Neural cell (in vitro differentiated cells): ENCODE measurements at regions not wholly inside any gene's neighbourhood (a gene's known extent, or its start where the extent isn't known, plus 50 kb on each side); places are given as distances from the start of the nearest gene placed in this dataset.

ENCODE experiments used
- H2AFZ ChIP-seq: fragments of 200-600, 300-800 bp; sonication (generic), shearing (Covaris generic); 2 replicates; pipeline ENCODE4 v1.6.0; 2014; ENCODE audit warnings: low read depth, mild to moderate bottlenecking, antibody characterized with exemption, low read length, moderate library complexity
- H3F3A ChIP-seq: fragments of 200-600 bp; shearing (Covaris generic); 2 replicates; pipeline ENCODE4 v1.6.1; 2016; ENCODE audit warnings: mild to moderate bottlenecking, moderate library complexity, mixed read lengths, antibody characterized with exemption, low read length; ENCODE audit not compliant: insufficient read depth, poor library complexity, severe bottlenecking
- H3K27ac ChIP-seq: fragments of 200-600, 300-800 bp; sonication (generic), shearing (Covaris generic); 2 replicates; pipeline ENCODE4 v1.5.1; 2014; ENCODE audit warnings: mild to moderate bottlenecking, low read length, moderate library complexity
- H3K27me3 ChIP-seq: fragments of 300-800, 200-600 bp; sonication (generic), shearing (Covaris generic); 2 replicates; pipeline ENCODE4 v1.6.0; 2014; ENCODE audit warnings: mild to moderate bottlenecking, low read depth, low read length, moderate library complexity; ENCODE audit not compliant: insufficient read depth
- H3K36me3 ChIP-seq: fragments of 300-800, 200-600 bp; sonication (generic), shearing (Covaris generic); 2 replicates; pipeline ENCODE4 v1.5.1; 2014; ENCODE audit warnings: mild to moderate bottlenecking, antibody characterized with exemption, low read length, moderate library complexity; ENCODE audit not compliant: insufficient read depth
- H3K4me2 ChIP-seq: fragments of 300-800, 200-600 bp; sonication (generic), shearing (Covaris generic); 2 replicates; pipeline ENCODE4 v1.6.0; 2014; ENCODE audit warnings: mild to moderate bottlenecking, low read length
- H3K4me3 ChIP-seq: fragments of 300-800, 200-600 bp; sonication (generic), shearing (Covaris generic); 2 replicates; pipeline ENCODE4 v1.5.1; 2014; ENCODE audit warnings: mild to moderate bottlenecking, low read length, moderate library complexity
- H3K79me2 ChIP-seq: fragments of 200-600 bp; shearing (Covaris generic); replicated peaks from 2 replicates; pipeline ENCODE4 v1.6.0; 2014; ENCODE audit warnings: mild to moderate bottlenecking, low read length, moderate library complexity; ENCODE audit not compliant: insufficient read depth
- H3K9ac ChIP-seq: fragments of 300-800, 200-600 bp; sonication (generic), shearing (Covaris generic); 2 replicates; pipeline ENCODE4 v1.6.1; 2016; ENCODE audit warnings: mild to moderate bottlenecking, low read length, mixed read lengths
- H3K9me2 ChIP-seq: fragments of 200-600 bp; shearing (Covaris generic); 2 replicates; pipeline ENCODE4 v1.6.1; 2016; ENCODE audit warnings: mild to moderate bottlenecking, low read length, mixed read lengths; ENCODE audit not compliant: insufficient read depth
- H3K9me3 ChIP-seq: fragments of 200-600, 300-800 bp; sonication (generic), shearing (Covaris generic); 2 replicates; pipeline ENCODE4 v1.6.1; 2016; ENCODE audit warnings: mild to moderate bottlenecking, mixed run types, low read length, moderate library complexity, mixed read lengths
- H4K20me1 ChIP-seq: fragments of 200-600 bp; shearing (Covaris generic); 2 replicates; pipeline ENCODE4 v1.6.1; 2016; ENCODE audit warnings: mild to moderate bottlenecking, mixed run types; ENCODE audit not compliant: insufficient read depth
- EP300 ChIP-seq: fragments of 450-650 bp; conservative IDR thresholded peaks from 2 replicates; pipeline ENCODE4 v1.6.1; 2014; ENCODE audit warnings: antibody characterized with exemption, mild to moderate bottlenecking, moderate library complexity; ENCODE audit not compliant: poor library complexity, severe bottlenecking
- EZH2 ChIP-seq: fragments of 200-600, 300-800 bp; shearing (Covaris generic), sonication (generic); IDR thresholded peaks from 2 replicates; pipeline ENCODE4 v1.6.1; 2014; ENCODE audit warnings: antibody characterized with exemption, low read length, borderline replicate concordance, mild to moderate bottlenecking; ENCODE audit not compliant: insufficient read depth, poor library complexity, severe bottlenecking
- MXI1 ChIP-seq: fragments of 450-650 bp; conservative IDR thresholded peaks from 2 replicates; pipeline ENCODE4 v1.6.1; 2014; ENCODE audit warnings: antibody characterized with exemption, mild to moderate bottlenecking; ENCODE audit not compliant: poor library complexity, severe bottlenecking
- POLR2AphosphoS5 ChIP-seq: IDR thresholded peaks from 2 replicates; pipeline ENCODE4 v1.6.1; 2012
- RAD21 ChIP-seq: fragments of 450-650 bp; conservative IDR thresholded peaks from 2 replicates; pipeline ENCODE4 v1.6.1; 2014; ENCODE audit warnings: antibody characterized with exemption, mild to moderate bottlenecking, moderate library complexity
- SMC3 ChIP-seq: fragments of 450-650 bp; conservative IDR thresholded peaks from 2 replicates; pipeline ENCODE4 v1.6.1; 2014; ENCODE audit warnings: antibody characterized with exemption, mild to moderate bottlenecking, moderate library complexity; ENCODE audit not compliant: poor library complexity
- TAF1 ChIP-seq: IDR thresholded peaks from 2 replicates; pipeline ENCODE4 v1.6.1; 2012; ENCODE audit warnings: low read depth
- TF ChIP-seq, protein P1 (sequence below): IDR thresholded peaks from 2 replicates; pipeline ENCODE4 v1.6.1; 2012; ENCODE audit warnings: borderline replicate concordance
- TF ChIP-seq, protein P2 (sequence below): fragments of 450-650 bp; IDR thresholded peaks from 2 replicates; pipeline ENCODE4 v1.5.1; 2014; ENCODE audit warnings: antibody characterized with exemption, mild to moderate bottlenecking, moderate library complexity; ENCODE audit not compliant: poor library complexity, severe bottlenecking

- no peak overlapping the region for H3K9ac ChIP-seq
- no peak overlapping the region for H3K4me2 ChIP-seq
- H3F3A ChIP-seq, result no peaks in the 10 kb centered on the region
- TF ChIP-seq SMC3 (no peak), MXI1 (no peak), TAF1 (no peak), EP300 (no peak), POLR2AphosphoS5 (no peak), RAD21 (no peak), EZH2 (no peak)
- TF ChIP-seq, protein P1, sequence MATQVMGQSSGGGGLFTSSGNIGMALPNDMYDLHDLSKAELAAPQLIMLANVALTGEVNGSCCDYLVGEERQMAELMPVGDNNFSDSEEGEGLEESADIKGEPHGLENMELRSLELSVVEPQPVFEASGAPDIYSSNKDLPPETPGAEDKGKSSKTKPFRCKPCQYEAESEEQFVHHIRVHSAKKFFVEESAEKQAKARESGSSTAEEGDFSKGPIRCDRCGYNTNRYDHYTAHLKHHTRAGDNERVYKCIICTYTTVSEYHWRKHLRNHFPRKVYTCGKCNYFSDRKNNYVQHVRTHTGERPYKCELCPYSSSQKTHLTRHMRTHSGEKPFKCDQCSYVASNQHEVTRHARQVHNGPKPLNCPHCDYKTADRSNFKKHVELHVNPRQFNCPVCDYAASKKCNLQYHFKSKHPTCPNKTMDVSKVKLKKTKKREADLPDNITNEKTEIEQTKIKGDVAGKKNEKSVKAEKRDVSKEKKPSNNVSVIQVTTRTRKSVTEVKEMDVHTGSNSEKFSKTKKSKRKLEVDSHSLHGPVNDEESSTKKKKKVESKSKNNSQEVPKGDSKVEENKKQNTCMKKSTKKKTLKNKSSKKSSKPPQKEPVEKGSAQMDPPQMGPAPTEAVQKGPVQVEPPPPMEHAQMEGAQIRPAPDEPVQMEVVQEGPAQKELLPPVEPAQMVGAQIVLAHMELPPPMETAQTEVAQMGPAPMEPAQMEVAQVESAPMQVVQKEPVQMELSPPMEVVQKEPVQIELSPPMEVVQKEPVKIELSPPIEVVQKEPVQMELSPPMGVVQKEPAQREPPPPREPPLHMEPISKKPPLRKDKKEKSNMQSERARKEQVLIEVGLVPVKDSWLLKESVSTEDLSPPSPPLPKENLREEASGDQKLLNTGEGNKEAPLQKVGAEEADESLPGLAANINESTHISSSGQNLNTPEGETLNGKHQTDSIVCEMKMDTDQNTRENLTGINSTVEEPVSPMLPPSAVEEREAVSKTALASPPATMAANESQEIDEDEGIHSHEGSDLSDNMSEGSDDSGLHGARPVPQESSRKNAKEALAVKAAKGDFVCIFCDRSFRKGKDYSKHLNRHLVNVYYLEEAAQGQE, result no peak
- TF ChIP-seq, protein P2, sequence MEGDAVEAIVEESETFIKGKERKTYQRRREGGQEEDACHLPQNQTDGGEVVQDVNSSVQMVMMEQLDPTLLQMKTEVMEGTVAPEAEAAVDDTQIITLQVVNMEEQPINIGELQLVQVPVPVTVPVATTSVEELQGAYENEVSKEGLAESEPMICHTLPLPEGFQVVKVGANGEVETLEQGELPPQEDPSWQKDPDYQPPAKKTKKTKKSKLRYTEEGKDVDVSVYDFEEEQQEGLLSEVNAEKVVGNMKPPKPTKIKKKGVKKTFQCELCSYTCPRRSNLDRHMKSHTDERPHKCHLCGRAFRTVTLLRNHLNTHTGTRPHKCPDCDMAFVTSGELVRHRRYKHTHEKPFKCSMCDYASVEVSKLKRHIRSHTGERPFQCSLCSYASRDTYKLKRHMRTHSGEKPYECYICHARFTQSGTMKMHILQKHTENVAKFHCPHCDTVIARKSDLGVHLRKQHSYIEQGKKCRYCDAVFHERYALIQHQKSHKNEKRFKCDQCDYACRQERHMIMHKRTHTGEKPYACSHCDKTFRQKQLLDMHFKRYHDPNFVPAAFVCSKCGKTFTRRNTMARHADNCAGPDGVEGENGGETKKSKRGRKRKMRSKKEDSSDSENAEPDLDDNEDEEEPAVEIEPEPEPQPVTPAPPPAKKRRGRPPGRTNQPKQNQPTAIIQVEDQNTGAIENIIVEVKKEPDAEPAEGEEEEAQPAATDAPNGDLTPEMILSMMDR, result no peak
- no peak overlapping the region for H2AFZ ChIP-seq
- H3K9me3 ChIP-seq, result no peaks in the 10 kb centered on the region
- H4K20me1 ChIP-seq, result no peaks in the 10 kb centered on the region
- H3K27me3 ChIP-seq, result no peaks in the 10 kb centered on the region
- no peak overlapping the region for H3K27ac ChIP-seq
- no peaks in the 10 kb centered on the region for H3K9me2 ChIP-seq
- H3K79me2 ChIP-seq, result no peaks in the 10 kb centered on the region
- no peak overlapping the region for H3K4me3 ChIP-seq
- H3K36me3 ChIP-seq, result no peaks in the 10 kb centered on the region
Measured at GRCh38 chr6:86357877-86358276, 579.5 kb upstream of the HTR1E start.

DNA sequence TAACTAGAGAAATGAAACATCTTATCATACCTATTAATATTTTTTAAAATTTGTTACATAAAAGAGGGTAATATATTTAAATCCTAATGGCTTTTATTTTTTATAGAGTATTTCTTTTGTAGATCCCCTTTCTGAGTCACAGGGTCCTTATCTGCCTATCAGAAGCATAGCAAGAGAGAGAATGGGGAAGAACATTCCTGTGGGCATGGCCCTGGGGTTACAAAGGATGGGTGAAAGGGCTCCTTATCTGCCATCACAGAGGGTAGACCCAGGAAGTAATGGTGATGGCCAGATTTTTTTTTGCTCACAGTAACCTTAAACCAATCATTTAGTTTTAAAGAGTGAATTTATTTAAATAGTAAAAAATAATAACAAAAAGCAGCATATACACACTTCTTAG lies 582.1 kb upstream of the HTR1E start:
- no peaks in the 10 kb centered on the region for H3K27me3 ChIP-seq
- no peak overlapping the region for H3K27ac ChIP-seq
- no peaks in the 10 kb centered on the region for H3K9me3 ChIP-seq
- no peaks in the 10 kb centered on the region for H3F3A ChIP-seq
- H3K9ac ChIP-seq, result no peak overlapping the region
- no peaks in the 10 kb centered on the region for H3K9me2 ChIP-seq
- TF ChIP-seq EZH2 (no peak), RAD21 (no peak), SMC3 (no peak), POLR2AphosphoS5 (no peak), MXI1 (no peak), EP300 (no peak), TAF1 (no peak)
- TF ChIP-seq, protein P1, result no peak
- TF ChIP-seq, protein P2, result no peak
- H3K36me3 ChIP-seq, result no peaks in the 10 kb centered on the region
- no peak overlapping the region for H3K4me3 ChIP-seq
- no peaks in the 10 kb centered on the region for H3K79me2 ChIP-seq
- no peaks in the 10 kb centered on the region for H4K20me1 ChIP-seq
- H2AFZ ChIP-seq, result no peak overlapping the region
- H3K4me2 ChIP-seq, result no peak overlapping the region
